Progenitor cell of endocrine pancreas (in vitro differentiated cells): ENCODE measurements at regions not wholly inside any gene's neighbourhood (a gene's known extent, or its start where the extent isn't known, plus 50 kb on each side); places are given as distances from the start of the nearest gene placed in this dataset.

Source experiments
- DNase-seq: peaks from one replicate; pipeline ENCODE4 v3.0.0; 2021; ENCODE audit warnings: low spot score; ENCODE audit not compliant: unreplicated experiment
- H3K27ac Mint-ChIP-seq: 2 replicates; pipeline ENCODE4 v1.8.0; 2021; ENCODE audit warnings: mild to moderate bottlenecking, moderate library complexity, mixed read lengths
- H3K27me3 Mint-ChIP-seq: 2 replicates; pipeline ENCODE4 v1.8.0; 2021; ENCODE audit warnings: mixed read lengths
- H3K36me3 Mint-ChIP-seq: 2 replicates; pipeline ENCODE4 v1.8.0; 2022; ENCODE audit warnings: mixed read lengths; ENCODE audit not compliant: insufficient read depth
- H3K4me1 Mint-ChIP-seq: 2 replicates; pipeline ENCODE4 v1.8.0; 2021; ENCODE audit warnings: low read depth, mixed read lengths
- H3K4me3 Mint-ChIP-seq: 2 replicates; pipeline ENCODE4 v1.8.0; 2021; ENCODE audit warnings: low read depth, mild to moderate bottlenecking, moderate library complexity, mixed read lengths
- H3K9me3 Mint-ChIP-seq: 2 replicates; pipeline ENCODE4 v1.8.0; 2021; ENCODE audit warnings: low read depth, mixed read lengths
- TF ChIP-seq, protein P1 (sequence below): fragments of 200-600 bp; sonication (generic); IDR thresholded peaks from one replicate; pipeline ENCODE4 v1.5.0; 2021; ENCODE audit warnings: antibody characterized with exemption, mild to moderate bottlenecking; ENCODE audit not compliant: unreplicated experiment

DNA sequence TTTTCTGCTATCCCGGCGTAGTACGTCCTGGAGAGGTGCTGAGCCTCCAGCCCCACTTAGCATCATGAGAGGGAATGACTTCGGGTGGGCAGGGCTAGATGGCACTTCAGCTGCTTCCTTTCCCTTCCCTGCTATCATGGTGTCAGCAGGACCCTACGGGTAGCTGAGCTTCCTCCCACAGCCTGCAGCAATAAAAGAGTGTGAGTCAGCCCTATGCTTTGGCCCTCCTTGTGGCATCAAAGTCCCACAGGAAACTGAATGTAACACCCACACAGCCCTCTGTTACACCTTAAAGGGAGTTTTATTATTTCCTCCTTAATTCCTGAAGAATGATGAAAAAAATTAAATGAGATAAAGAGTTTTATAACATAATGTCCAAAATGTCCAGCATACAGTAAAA, 458.1 kb downstream of the RPS24 start:
- no peak for DNase-seq
- Mint-ChIP-seq H3K36me3 (peaks cover 1% of the 10 kb centered on the region), H3K9me3 (peaks cover 37% of the 10 kb centered on the region), H3K27me3 (no peaks in the 10 kb centered on the region), H3K4me3 (no peak overlapping the region), H3K27ac (no peak overlapping the region), H3K4me1 (no peaks in the 10 kb centered on the region)
- TF ChIP-seq, protein P1, sequence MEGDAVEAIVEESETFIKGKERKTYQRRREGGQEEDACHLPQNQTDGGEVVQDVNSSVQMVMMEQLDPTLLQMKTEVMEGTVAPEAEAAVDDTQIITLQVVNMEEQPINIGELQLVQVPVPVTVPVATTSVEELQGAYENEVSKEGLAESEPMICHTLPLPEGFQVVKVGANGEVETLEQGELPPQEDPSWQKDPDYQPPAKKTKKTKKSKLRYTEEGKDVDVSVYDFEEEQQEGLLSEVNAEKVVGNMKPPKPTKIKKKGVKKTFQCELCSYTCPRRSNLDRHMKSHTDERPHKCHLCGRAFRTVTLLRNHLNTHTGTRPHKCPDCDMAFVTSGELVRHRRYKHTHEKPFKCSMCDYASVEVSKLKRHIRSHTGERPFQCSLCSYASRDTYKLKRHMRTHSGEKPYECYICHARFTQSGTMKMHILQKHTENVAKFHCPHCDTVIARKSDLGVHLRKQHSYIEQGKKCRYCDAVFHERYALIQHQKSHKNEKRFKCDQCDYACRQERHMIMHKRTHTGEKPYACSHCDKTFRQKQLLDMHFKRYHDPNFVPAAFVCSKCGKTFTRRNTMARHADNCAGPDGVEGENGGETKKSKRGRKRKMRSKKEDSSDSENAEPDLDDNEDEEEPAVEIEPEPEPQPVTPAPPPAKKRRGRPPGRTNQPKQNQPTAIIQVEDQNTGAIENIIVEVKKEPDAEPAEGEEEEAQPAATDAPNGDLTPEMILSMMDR: no peak

- Mint-ChIP-seq H3K9me3 (peaks cover 37% of the 10 kb centered on the region), H3K27me3 (no peaks in the 10 kb centered on the region), H3K4me1 (no peaks in the 10 kb centered on the region), H3K4me3 (no peak overlapping the region), H3K36me3 (peaks cover 1% of the 10 kb centered on the region), H3K27ac (no peak overlapping the region)
- TF ChIP-seq, protein P1: no peak
- DNase-seq: no peak
Observed at GRCh38 chr10:78492424-78492823, 458.8 kb downstream of the RPS24 start.

DNA sequence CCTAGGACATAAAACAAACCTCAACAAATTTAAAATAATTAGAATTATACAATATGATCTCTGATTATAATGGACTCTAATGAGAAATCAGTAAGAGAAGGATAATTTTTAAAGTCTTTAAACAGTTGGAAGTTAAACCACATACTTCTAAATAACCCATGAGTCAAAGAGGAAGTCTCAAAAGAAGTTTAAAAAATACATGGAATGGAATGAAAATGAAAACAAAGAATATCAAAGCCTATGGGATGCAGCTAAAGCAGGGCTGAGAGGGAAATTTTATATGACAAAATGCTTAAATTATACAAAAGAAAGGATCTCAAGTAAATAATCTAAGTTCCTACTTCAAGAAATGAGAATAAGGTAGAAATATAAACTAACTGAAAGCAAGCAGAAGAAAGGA, 460.5 kb downstream of the RPS24 start:
- no peak overlapping the region for H3K4me3 Mint-ChIP-seq
- TF ChIP-seq, protein P1: no peak
- no peak for DNase-seq
- no peak overlapping the region for H3K27ac Mint-ChIP-seq
- peaks cover 30% of the 10 kb centered on the region for H3K9me3 Mint-ChIP-seq
- no peaks in the 10 kb centered on the region for H3K4me1 Mint-ChIP-seq
- H3K27me3 Mint-ChIP-seq: no peaks in the 10 kb centered on the region
- H3K36me3 Mint-ChIP-seq: peaks cover 1% of the 10 kb centered on the region

GRCh38 chr10:78502210-78502936, 468.7 kb downstream of the RPS24 start:
- DNase-seq: no peak
- H3K27ac Mint-ChIP-seq: no peak overlapping the region
- TF ChIP-seq, protein P1: no peak
- peaks cover 4% of the 10 kb centered on the region for H3K27me3 Mint-ChIP-seq
- H3K4me3 Mint-ChIP-seq: no peak overlapping the region
- H3K9me3 Mint-ChIP-seq: no peaks in the 10 kb centered on the region
- H3K4me1 Mint-ChIP-seq: no peaks in the 10 kb centered on the region
- H3K36me3 Mint-ChIP-seq: no peaks in the 10 kb centered on the region

GRCh38 chr10:78504181-78504580, 470.5 kb downstream of the RPS24 start:
- Mint-ChIP-seq H3K27me3 (peaks cover 14% of the 10 kb centered on the region), H3K36me3 (no peaks in the 10 kb centered on the region), H3K9me3 (no peaks in the 10 kb centered on the region), H3K27ac (no peak overlapping the region), H3K4me3 (no peak overlapping the region), H3K4me1 (no peaks in the 10 kb centered on the region)
- TF ChIP-seq, protein P1: no peak
- DNase-seq: no peak
